ENCODE measurements at regions not wholly inside any gene's neighbourhood (a gene's known extent, or its start where the extent isn't known, plus 50 kb on each side); places are given as distances from the start of the nearest gene placed in this dataset.

DNA sequence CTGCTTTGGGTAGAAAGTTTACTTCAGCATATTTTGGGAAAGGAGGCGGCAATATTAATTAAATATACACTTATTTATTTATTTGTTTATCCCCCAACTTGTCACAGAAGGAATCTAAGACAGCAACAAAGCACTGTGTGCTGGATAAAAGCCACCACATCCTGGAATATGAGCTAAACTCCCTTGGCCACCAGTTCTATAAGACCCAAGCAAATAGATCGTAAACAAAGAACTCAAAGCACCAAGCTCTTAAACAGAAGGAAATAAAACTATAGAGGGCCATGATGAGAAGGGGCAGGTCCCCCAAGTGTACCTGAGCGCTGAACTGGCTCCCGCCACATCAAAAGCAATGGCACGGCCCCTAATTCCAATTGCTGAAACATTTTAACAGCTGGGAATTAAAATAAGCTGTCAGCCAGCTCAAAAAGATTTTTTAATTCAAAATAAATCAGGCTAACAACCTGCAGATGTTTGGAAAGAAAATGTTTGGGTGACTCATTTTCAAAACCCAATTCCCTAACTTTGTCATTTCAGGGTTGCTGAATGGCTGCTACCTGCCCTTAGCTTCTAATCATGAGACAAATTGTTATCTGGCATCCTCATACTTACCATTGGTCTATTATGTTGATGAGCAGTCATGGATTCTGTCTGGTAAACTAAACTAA is 127.1 kb downstream of the SLC30A10 start:
- DNase-seq (ENCODE audit: low read depth) = no peak

DNA sequence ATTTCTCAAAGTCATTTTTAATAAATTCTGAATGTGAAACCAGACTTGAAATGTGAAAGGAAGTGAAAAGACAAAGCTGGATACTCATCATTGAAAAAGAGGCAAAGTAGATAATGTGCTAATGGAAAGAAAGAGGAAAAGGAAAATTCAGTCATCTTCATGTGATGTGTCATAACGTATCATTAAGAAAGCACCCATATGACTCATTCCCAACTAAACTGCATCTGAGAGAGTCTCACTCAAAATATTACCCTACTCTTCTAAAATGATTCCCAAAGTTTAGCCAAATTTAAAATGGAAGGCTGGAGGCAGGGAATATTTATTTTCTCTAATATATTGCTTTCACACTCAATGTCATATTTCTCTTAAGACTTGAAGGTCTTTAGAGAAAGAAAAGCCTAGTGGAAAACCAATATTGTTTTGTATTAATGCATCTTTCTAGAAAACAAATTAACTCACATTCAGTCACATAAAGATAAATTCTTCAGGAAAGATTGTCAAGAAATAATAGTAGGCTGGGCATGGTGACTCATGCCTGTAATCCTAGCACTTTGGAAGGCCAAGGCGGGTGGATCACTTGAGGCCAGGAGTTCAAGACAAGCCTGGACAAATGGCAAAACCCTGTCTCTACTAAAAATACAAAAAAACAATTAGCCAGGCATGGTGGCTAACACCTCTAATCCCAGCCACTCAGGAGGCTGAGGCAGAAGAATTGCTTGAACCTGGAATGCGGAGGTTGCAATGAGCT is 129.9 kb downstream of the SLC30A10 start:
- DNase-seq (ENCODE audit: low read depth) = peak; percentile 74

DNA sequence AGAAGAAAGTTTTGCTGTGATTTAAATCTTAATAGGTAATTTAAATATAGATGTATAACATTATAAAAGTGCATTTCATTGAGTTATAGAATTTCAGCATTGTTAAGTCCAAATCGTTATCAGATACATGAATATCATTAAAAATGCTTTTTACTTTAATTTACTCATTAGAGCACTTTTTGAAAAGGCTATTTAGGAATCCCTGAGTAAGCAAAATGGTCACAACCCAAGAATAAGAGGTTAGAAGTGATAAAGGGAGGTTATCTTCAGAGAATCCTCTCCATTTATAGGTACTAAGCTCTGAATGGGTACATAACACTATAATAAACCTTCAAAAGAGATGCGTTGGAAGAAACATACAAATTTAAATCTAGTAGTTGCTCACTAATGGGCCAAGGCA is 130.7 kb downstream of the SLC30A10 start:
- DNase-seq (ENCODE audit: low read depth) = no peak

DNA sequence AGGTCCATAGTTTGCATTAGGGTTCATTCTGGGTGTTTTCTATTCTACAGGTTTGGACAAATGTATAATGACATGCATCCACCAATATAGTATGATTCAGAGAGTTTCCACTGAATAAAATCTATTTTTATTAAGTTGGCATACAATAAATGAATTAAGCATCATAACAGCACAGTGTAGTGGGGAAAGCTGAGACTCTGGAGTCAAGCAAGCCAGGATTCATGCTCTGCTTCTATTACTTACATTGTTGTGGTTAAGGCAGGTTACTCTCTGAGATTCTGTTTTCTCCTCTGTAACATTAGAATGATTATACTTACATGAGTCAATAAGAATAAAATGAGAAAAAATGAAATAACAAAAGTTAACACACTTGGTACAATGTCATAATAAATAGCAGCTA is 131.3 kb downstream of the SLC30A10 start:
- DNase-seq (ENCODE audit: low read depth) = no peak

DNA sequence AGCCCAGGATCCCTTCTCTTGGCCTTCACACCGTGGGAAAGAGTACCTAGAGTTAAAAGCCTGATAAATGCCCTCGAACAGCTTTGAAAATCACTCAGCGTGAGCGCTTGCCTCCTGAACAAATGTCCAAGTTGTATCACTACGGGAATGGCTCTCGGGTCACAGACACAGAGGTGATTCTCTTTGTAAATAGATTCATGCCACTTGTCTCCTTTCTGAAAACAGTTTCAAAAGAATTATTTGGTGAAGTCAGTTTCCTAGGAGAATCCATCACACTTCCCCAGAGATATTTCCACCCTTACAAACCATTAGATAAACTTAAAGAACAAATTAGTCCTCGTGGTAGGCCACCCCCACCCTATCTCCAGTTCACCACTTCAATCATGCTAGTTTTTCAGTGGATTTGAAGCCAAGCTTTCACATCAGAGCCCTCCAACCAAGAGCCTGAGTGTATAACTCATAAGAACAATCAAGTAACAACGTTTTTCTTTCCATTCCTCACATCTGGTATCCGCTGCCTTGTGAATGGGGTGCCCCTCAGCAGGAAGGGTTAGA is 132.9 kb downstream of the SLC30A10 start:
- no peak for DNase-seq (ENCODE audit: low read depth)

DNA sequence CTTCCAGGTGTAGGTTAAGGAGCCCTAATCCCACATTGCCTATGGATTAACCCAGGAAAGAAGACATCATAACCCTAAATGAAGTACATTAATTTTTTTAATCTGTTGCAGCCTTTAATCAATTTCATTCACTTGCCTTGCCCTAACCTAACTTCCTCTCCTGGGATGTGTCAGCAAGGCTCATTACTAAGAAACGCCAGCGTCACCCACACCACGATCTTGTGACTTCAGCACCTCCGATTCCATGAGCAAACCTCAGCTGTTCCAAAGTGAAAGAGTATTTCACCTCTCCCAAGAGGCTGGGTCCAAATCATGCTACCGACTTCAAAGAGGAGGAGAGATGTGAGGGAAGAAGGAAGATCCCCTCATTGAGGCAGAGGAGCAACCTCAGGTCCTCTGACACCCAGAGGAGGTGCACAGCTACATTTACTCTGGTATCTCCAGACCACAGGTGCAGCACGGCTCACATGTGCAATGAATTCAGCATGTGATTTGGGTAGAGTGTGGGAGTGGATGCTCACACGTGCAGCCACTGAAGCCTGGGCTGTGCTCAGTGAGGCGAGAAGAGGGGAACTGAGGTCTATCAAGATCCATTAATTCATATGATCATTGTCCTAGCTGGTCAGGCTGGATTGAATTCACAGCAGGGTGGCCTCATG is 134.1 kb downstream of the SLC30A10 start:
- DNase-seq (ENCODE audit: low read depth) = no peak

DNA sequence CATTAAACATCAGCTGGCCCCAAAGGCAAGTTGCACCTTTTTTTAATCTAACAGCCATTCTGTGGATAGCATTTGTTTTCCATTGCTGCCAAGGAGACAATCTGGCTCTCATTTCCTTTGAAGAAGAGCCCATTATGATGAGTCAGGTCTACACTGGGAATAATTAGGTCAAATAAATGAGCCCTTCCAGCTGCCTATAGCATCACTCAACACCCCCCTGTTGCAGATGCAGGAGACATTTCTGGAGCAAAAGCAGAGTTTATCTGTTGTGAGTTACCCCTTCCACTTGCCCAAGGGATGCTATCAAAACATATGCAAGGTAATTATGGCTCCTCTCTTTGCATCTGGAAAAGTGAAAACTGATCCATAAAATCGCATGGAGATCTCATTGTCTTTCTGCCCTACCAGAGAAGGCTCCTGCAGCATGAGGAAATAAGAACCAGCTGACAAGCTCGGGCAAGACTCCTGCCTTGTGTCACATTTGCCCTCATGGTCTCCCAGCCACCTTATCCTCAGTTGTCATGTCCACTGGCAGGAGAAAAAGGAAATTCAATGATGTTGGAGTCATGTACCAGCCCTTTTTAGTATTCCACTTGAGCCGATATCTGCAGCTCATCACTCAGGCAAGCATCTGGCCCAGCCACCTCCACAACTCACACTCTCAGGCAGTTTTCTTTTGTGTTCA is 135.9 kb downstream of the SLC30A10 start:
- DNase-seq (ENCODE audit: low read depth) = peak; percentile 88

DNA sequence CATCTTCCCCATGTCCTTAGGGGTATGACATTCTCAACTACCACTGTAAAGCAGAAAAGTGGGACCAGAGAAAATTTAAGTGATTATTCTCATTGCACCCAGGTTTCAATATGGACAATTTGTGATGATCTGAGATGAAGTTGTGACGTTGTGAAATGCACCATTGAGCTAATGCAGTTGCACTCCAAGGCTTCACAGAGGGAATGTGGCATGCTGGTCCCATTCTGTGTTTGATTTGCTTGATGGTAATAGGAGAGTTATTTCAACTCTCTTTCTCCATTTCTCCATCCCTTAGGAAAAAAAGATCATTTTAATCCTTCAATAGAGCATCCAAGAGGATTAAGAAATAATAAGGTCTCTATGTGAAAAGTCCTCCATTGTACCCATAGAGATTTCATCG is 136.6 kb downstream of the SLC30A10 start:
- no peak for DNase-seq (ENCODE audit: low read depth)

DNA sequence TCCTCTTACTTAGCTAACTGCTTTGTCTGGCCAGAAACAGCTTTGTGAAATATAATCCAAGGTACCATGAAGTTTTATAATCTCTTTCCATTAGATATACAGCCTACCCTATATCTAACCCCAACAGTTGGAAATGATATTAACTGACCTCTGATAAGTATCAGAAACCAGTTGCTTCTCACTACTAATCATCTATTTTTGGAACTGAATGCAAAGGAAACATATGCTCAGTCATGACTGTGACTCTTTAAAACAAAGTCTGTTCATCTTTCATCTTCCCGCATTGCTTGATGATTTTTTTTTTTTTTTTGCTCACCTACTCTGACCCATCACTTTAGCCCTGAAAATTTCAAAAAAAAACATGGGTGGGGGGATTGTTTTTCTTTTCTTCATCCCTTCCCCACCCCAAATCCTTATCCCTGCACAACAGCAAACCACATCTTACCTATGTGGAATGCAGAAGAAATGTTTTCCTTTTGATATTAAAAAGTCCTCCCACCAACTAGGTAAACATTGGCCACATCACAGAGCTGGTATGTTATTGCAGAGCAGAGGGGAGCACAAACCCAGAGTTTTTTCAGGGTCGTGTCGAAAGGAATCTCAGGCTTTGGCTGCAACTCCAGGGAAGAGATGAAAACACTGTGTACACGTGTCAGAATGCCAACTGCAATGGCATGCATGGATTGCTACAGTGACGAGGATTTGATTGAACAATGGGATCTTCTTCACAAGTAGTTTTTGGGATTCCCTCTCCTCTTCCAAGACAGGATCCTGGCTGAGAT is 137.3 kb downstream of the SLC30A10 start:
- DNase-seq (ENCODE audit: low read depth) = peak; percentile 59

DNA sequence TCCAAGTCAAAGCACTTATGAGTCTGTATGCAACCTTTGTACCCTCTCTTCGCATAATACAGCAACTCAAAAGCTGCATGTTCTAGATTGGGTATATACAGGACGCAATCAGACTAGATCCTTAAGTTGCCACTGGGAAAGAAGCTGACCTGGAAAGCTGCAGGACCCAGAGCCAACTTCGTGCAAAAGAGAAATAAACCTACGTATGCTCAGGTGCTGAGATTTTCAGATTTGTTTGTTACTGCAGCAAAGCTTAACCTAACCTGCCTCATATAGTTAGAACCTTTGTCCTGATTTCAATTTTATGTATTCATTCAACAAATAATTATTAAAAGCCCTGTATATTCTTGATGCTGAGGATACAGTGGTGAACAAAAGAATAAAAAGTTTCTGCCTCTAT is 139.7 kb downstream of the SLC30A10 start:
- no peak for DNase-seq (ENCODE audit: low read depth)

DNA sequence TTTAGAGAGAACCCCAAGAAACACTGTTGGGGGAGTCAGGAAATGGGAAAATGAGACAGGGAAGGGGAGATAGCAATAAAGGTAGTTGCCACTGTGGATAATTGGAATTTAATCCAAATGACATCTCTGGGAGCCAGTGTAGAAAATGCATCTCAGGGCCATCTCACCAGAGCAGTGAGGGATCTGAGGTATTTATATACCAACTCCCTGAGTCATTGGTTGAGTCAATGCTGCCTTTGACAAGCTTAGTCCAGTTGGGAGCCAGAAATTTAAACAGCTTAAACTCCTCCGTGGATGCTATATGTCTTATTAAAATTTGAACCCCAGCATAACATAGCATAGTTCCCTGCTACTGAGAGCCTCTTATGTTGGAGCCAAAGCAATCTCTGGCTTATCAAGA is 140.3 kb downstream of the SLC30A10 start:
- DNase-seq (ENCODE audit: low read depth) = peak; percentile 53

DNA sequence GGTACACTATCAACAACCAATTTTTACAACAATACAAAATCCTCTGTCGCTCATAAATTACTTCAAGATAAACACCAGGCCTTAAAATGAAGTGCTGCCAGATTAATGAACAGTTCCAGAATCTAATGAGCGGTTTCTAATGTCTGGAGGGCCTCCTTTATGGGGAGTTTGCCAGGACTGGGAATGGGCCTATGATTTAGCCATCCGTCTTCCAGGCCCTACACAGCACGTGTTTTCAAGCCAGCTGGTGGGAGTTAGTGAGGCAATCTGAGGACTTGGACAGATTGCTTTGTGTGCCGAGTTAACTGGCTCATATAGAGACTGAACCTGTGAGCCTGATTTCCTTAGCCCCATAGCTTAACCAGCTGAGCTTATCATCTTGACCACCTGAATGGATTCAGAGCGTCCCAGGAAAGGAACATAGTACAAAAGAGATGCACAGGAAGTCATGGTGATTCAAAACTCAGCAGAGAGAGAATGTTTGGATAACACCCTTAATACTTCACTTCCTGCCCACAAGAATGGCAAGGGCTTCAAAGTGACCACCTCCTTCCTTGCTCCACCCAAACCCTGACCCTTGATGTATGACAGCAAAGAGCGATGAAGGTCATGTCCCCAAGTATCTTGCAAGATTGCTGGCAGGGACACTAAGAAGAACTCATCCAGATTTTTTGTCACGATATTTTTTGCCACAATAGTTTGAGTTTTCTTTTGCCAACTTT is 143.5 kb downstream of the SLC30A10 start:
- DNase-seq (ENCODE audit: low read depth) = peak; percentile 20

DNA sequence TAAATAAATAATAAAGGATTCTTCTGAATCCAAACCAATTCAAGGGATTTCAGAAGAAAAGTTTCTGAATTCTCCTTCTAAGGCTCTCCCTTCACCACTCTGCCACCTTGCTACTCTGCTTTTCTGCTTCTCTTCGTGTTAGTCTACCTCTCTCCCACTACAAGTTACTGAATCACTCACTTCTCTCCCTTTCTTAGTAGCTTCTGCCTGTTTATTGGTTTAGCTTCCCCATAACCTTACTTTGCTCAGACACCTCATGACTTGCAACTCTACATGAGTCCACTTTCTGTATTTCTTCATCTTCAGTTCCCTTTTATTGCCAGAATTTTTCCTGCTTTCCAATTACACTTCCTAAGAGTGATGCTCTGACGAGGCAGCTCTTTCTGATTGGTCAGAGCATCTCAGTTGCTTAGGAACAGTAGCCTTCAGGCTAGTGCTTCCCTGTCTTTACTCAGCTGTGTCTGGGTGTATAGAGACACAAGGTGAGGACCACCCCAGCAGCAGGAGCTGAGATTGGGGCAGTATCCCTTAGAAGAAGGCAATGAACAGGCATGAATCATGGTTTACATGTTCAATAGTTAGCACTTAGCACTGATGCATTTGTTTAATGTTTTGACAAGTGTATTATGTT is 144.6 kb downstream of the SLC30A10 start:
- DNase-seq (ENCODE audit: low read depth) = no peak

DNA sequence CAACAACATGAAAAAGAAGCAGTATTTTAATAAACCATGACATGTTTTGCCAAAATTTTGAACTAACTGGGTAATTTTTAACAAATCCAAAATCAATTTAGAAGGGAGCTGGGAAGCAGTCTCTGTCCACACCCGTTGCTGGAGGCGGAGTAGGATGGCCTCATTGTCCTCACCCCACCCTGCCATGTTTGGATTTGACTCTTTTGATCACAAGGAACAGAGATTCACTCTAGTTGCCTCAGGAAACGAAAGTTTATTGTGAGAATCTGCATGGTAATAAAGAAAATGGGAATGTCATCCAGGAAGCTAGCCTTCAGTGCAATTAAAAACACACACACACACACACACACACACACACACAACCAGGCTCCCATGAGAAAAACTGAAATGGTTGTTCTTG is 145.4 kb downstream of the SLC30A10 start:
- DNase-seq (ENCODE audit: low read depth) = no peak

DNA sequence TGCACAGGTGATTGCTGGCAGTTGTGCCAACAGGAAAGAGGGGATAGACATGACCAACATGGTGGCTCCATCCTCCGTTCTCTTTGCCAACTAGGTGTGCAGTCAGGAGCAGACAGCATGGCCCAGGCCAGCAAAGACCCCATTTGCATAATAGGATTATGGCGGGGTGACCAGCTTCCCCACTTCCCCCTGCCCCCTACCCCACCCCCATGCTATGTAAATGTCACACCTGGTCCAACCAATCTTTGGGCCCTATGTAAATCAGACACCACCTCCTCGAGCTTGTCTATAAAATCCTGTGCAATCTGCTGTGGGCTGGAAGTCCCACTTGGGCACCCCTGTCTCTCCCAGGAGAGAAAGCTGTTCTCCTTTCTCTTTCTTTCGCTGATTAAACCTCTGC is 146.0 kb downstream of the SLC30A10 start:
- no peak for DNase-seq (ENCODE audit: low read depth)

DNA sequence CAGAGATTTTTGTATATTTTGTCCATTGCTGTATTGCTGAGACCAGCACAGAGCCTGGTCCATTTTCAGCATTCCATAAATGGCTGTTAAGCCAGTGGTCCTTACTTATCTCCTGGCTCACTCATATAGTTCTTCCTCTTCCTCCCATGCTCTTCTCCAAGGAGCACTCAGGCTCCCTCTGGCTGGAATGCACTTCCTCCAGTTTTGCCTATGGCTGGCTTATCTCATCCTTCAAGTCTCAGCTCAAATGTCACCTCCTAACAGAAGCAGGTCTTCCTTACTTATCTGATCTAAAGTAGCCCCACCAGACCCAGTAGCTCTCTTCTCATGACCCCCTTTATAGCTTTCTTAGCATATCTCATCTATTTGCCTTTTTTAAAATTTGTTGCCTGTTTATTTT is 146.9 kb downstream of the SLC30A10 start:
- no peak for DNase-seq (ENCODE audit: low read depth)

DNA sequence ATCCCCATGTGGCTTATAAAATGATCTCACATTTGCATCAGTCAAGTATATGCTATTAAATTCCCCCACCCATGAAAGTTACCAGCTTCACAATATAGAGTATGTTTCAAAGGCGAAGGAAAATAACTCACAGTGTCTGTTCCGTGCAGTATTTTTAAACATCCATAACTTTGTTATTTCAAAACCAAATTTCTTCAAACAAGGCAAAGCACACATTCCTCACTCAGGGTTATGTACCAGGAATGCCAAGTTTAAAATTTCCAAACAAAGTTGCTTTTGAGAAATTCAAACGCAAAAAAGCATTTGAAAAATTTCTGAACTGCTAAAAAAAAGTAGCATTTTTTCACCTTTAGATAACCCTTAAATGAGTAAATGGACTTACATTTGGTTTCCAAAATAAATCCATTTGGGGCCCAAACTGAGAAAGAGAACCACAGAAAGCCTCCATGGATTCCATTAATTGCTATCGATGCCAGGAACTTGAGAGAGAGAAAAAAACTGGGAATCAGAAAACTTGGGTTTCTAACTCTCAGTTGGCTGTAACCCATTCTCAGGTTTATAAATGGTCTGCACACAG is 149.5 kb downstream of the SLC30A10 start:
- no peak for DNase-seq (ENCODE audit: low read depth)

DNA sequence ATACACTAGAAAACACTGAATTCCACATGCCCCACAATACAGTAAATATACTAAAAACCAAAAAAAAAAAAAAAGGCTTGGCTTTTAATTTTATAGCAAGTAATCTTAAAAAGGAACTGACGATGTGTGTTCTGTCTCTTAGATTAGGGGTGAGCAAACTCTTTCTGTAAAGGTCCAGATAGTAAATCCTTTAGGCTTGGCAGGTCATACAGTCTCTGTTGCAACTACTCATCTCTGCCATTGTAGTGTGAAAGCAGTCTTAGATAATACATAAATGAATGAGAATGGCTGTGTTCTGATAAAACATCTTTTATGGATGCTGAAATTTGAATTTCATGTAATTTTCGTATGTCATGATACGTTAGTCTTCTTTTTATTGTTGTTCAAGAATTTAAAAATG is 150.2 kb downstream of the SLC30A10 start:
- DNase-seq (ENCODE audit: low read depth) = no peak

DNA sequence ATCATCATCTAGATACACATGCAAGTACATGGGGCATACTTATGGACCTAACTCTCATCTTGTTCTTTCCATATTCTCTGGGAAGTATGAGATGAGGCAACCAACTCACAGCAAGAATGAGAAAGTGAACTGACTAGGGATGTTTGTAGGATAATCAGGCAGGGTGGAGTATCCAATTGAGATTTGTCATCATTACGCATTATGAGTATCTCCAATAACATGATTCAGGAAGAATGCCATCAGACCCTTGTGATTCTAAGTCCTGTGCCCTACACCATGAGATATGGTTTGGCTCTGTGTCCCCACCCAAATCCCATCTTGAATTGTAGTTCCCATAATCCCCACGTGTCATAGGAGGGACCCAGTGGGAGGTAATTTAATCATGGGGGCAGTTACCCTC is 154.0 kb downstream of the SLC30A10 start:
- DNase-seq (ENCODE audit: low read depth) = no peak

DNA sequence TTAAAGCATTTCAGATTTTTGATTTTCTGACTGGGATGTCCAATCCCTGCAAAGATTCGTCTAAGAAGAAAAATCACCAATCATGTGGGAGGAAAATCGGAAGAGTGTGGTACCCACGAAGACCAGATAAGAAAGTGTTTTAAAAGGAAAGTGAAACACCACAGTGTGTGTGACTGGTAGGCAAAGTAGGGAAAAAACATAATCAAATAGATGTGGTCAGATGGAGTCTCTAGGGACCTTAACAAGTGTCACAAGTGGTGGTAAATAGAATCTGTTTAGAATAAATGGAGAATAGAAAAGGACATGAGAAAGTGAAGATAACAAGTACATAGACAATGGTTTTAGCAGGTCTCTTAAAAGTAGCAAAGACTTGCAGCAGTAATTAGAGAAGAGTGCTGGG is 154.6 kb downstream of the SLC30A10 start:
- no peak for DNase-seq (ENCODE audit: low read depth)

Data from EH (cell line).